HL-60/S4 (cell line): ENCODE measurements at regions not wholly inside any gene's neighbourhood (a gene's known extent, or its start where the extent isn't known, plus 50 kb on each side); places are given as distances from the start of the nearest gene placed in this dataset.

Source experiments
- in situ Hi-C: fragments of 300-500 bp; cut with MboI; formaldehyde crosslinking; loops from 2 replicates; pipeline ENCODE4 v1.14.3; 2022; ENCODE audit warnings: low sequenced_read_pairs

DNA sequence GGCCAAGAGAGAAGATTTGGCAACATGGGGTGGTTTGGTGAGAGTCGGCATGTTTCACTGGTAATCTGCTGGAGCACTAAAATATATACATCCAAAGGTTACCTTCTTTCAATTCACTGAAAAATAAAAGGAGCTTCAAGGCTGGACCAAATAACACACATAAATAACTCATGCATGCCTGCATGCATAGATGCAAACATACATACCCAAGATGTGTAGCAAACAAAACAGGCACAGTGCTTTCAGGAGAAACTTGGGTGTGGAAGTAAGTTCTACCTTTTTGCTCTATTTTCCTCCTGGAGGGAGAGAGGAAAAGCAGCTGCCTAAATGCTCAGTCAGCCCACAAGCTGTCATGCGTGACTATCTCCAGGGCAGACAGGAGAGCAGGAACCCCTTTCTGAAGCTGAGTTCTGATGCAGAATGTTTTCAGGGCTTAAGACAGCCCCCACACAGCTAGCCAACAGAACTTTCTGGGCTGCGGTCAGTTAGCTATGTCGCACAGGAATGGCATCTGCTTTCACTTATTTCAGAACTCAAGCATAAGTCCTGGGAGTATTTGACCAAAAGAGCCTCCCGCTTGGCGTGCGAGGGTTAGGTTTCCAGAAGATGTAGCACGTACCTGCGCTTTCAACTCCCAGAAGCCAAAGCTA lies 166.2 kb downstream of the TOMM20 start:
- in situ Hi-C loops: no loop called here

DNA sequence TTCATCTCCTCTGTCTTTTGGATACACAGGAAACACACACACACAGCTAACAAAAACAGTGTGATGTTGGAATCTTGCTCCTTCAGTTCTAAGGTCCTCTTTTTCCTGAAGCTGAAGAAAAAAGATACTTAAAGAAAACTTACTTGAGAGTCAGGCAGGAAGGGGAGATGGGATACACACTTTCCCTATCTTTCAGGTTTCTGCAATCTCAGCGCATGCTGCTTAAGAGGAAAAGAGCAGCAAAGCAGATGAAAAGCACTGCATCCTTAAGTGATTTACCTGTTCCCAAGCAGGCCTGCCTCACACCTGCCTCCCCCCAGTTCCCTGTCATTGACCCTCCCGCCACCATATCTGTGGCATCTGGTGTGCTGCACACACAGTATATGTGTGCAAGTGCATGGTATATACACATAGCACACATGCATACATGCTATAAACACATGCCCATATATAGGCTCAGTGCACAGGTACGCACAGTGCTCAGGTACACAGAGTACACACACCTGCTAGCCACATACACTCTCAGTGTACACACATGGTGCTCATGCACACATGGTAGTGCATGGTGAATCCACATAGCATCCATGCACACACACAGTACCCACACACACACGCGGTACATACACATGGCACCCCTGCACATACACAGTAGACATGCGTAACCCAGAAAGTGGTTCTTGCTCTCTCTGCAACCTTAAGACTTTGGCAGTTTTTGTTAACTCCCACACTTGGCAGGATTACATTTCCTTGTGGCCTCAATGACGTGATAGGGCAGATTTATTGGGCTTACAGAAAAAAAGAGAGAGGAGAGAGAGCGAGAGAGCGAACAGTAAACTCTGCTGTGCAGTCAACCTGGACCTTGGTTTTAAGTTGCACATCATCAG lies 166.9 kb downstream of the TOMM20 start:
- in situ Hi-C loops: no loop called here

DNA sequence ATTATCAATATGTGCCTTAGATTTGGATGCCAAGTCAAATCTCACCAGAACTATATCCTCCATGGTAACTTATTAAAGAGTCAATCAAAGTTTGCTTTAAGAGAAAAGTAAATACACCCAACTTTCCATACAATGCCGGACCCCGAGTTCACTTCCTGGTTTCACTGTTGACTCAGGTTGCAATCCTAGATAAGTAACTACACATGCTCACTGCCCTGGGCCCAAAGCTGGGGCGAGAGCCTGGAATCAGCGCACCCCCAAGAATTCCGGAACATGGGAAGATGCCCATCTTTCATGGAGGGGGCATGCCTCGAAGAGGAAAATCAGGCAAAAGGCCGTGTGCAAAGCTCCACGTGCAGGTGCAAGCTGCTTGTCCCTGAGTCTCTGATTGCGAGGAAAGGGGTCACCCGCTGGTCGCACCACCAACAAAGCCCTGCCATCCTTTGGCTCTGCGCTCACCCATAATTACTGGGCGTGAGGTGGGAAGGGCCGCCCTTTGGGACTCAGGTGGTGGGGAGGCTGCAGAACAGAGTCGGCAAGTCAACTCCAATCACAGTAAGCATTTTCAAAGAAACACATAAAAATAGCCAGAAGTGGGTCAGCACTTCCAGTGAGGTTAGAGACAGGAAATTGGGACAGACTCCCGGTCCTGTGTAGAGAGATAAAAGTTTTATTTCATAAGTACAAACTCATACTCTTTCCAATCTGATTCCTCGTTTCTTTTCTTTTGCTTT lies 167.7 kb downstream of the TOMM20 start:
- in situ Hi-C loops: no loop called here

DNA sequence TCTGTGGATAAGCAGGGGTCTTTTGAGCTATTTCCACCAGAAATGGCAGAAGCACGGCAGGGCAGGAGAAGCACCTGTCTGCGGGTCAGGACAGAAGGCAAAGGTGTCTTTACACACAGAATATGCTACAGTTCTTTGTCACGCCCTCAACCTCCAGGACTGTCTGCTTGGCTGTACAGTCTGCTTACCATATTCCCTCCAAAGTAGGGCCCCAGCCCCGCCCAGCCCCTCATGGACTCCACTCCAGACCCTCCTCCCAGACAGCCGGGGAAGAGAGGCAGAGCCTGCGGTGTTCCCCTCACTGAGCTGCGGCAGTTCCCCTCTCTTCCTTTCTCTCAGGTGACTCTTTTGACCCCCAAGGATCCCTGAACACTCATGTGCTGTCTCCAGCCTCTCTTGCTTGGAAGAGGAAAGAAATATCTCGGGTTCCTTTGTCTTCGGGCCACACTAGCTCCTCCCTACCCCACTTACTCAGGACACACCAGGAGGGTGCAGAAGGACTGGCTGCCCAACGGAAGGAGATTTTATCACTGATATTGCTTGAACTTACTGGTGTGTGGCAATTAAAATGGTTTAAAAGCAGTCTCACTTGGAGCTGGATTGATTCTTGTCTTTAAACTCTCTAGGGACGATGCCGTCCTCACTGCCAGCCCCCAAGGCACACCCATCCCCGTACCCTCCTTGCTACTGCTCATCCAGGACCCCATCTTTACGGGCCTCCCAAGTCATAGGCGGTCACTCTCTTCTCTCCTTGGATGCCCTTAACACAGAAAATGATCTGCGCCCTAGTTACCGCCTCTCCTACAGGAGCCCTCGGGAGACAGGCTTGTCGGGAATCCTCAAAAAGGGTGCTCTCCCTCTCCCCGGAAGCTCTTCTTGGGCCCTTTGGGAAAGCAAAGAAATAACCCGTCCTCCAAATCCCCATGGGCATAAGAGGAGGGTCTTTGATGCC lies 169.7 kb downstream of the TOMM20 start:
- in situ Hi-C loops: no loop called here

DNA sequence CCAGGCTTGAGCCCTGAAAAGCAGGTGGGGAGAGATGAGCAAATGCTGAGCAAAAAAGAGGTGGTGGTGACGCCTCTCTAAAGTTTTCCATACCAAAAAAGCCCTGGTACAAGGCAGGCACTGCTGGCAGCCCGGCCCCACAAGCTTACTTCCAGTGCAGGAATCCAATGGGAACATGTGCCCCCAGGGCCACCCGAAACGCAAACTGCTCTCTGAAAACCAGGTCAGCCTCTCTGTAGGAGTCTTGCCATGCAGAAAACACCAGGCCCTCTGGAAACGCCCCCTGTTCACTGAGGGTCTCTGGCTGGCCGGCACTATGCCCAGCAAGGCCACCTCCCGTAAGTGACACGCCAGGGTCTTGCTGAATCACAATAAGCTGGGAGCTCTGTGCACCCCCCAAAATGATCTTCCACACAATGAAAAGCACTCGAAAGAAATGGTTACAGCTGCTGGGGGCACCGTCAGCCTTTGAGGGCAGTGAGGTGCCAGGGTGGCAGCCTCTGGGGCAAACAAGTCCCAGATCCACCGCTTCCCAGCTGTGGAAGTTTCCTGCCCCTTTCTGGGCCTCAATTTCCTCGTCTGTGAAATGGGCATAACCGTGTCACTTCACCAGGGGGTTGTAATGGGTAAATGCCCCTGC lies 170.5 kb downstream of the TOMM20 start:
- in situ Hi-C loops: no loop called here

DNA sequence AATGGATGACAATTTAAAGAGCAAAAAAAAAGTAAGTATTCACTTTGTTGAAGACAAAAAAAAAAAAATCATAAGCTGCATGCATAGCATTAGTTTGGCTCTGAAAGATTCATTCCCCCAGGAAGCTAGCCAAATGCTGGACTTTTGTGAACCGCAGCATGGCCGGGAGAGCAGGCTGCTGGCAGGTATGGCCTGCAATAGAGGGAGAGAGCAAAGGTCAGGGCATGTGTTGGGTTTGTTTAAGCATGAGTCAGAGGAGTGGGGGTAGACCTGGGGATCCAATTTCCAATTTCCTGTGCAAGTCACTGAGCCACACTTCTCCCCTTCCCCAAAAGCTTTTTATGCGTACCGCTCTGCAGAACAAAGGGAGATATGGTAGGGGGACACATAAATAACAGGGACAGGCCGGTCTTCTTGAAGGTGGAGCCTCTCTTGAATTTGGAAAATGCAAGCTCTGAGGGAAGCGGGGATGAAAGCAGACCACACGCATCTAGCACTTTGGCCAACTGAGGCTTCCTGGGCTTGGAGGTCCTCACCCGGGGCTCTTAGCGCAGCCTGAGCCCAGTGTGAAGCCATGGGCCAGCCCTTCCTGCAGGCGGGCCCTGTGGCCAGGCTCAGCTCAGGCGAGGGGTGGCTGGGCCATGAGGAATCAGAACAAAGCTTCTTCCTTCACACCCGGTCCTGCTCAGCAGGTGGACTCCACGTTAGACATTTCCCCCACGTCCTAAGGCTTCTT lies 171.1 kb downstream of the TOMM20 start:
- in situ Hi-C loops: no loop called here

DNA sequence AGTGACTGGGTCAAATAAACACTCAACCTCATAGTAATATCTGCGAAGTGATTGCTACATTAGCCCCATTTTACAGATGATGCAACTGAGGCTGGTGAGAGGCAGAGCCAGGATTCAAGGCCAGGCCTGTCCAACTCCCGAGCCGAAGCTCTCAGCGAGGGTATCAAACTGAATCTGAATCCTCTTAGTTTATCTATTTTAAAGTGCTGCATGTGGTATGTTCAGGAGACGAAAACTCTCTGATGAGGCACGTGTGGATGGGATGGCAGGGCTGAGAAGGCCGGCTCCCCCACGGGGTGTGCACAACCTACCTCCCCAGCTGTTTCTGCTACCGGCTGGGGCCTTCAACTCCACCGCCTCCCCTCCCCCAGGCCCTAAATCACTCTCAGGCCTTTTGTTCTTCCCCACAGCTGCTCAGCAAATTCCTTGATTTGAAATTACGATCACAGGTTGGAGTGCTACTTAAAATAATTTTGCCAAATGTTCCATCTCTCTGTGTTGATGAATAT lies 171.8 kb downstream of the TOMM20 start:
- in situ Hi-C loops: no loop called here

DNA sequence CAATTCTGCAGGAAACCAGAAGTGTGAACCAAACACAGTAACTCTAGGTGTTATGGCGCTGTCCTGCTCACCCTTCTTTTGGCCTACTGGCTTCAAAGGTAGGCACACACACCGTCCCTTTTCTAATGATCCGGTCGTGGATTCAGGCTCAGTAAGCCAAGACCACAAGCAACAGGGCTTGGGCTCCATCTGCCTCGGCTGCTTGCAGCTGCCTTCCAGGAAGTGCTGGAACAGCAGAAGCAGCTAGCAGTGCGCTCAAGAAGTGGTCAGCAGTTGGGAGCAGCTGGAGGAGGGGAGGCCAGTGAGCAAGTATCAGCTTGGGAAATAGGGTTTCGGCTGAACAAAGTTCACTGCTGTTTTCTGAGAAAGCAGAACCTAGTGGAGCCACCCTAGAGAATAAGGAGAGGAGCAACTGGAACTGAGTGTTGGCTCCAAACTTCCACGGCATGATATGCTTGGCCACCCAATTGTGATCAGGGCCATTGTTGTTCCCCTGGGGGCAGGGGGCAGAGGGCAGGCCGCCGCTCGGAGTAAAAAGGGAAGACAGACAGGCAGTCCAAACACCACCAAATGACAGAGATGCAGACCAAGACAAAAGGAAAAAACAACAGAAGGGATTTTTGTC lies 173.4 kb downstream of the TOMM20 start:
- in situ Hi-C loops: no loop called here

DNA sequence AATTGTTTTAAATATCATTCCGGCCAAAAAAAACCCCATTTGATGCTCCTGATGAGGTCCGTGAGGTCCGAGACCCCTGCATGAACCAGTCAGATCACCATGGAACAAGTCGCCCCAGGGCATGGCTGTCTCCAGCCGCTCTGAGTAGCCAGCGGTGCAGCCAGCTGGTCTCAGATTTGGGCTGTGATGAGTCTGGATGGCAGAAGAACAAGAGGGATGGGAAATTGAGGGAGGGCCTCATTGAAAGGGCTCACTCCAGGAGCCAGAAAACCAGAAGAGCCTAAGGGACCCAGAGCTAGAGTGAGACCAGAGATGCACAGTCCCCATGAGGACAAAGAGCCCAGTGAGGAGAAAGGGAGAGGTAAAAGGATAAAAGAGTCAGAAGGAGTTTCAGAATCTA lies 174.0 kb downstream of the TOMM20 start:
- in situ Hi-C loops: no loop called here

DNA sequence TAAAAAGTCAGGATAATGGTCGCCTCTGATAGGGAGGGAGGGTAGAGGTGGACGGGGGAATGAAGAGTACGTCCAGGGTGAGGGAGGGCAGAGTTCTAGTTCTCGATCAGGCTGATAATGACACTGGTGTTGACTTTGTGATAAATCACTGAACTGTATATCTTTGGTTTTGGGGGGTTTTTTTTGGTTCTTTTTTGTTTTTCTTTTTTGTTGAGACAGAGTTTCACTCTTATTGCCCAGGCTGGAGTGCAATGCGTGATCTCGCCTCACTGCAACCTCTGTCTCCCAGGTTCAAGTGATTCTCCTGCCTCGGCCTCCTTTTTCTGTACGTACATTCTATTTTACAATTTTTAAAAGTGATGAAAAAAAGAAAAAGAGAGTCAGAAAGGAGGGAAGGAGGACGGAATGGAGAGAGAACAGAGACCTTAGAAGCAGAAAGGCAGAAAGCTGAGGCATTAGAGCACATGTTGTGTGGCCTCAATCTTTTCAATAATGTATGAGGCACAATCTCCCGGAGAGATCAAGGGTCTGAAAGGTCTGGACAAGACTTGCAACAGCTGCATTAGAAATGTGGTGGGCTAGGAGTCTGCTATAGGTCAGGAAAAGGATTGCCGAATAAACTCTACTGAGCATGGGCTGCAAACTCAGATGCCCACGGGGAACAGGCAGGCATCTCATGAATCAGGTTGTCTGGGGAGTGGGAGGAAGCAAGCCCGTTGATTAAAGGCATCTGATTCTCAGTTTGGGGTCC lies 174.8 kb downstream of the TOMM20 start:
- in situ Hi-C loops: no loop called here

DNA sequence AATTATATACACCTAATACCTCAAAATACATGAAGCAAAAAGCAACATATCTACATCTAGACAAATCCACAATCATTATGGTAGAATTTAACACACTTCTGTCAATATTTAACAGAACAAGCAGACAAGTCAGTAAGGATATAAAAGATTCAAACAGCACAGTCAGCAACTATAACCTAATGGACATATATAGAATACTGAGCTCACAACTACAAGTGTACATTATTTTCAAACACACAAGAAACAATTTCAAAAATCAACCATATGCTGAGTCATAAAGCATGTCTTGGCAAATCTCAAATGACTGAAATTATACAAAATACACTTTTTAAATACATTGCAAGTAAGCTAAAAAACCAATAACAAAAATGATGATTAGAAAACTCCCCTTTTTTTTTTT lies 178.0 kb downstream of the TOMM20 start:
- in situ Hi-C loops: no loop called here

DNA sequence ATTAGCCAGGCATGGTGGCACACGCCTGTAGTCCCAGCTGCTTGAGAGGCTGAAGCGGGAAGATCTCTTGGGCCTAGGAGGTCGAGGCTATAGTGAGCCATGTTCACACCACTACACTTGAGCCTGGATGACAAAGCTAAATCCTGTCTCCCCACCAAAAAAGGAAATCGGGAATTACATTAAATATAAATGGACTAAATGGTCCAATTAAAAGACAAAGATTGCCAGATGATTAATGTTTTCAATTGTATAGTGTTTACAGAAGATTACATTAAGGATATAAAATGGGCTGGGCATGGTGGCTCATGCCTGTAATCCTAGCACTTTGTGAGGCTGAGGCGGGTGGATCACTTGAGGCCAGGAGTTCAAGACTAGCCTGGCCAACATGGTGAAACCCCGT lies 179.1 kb downstream of the TOMM20 start:
- in situ Hi-C loops: loop anchor here (10.0 kb wide), 1 partner anchor 75 kb away; no protein-coding TSS in a partner anchor

DNA sequence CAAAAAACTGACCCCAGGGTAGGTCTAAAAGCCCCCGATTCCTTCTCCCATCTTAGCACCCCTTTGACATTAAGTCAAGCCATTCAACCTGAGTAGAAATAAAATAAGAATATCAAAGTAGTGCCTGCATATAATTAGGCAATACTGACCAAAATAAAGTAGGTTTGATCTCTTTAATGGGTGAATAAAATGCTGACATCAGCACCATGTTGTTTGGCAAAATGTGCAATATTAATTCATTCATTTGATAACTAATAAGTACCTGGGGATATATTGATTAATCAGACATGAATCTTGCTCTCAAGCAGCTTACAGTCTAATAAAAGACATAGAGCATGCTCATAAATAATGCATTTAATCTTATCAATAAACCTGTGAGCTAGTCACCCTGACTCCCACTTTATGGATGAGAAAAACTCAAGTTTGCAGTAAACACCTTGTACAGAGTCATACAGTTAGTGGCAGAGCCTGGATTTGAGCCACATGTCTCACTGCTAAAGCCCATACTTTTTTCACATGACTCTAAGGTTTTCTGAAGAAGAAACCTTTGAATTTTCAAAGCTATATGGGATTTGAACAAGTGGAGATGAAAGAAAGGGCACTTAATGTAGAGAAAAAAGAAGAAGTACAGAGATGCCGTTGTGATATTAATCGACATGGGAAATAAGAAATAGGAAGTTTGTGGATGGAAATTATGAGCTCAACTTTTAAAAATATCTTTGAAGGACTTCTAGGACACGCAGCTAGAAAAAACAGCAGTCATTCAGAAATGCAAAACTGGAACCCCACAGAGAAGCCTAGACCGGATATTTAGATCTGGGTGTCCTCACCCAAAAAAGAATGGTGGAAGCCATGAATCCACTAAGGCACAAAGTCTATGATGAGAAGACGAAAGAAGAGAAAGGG lies 183.9 kb downstream of the TOMM20 start:
- in situ Hi-C loops: loop anchor here (10.0 kb wide), 1 partner anchor 70 kb away; no protein-coding TSS in a partner anchor

DNA sequence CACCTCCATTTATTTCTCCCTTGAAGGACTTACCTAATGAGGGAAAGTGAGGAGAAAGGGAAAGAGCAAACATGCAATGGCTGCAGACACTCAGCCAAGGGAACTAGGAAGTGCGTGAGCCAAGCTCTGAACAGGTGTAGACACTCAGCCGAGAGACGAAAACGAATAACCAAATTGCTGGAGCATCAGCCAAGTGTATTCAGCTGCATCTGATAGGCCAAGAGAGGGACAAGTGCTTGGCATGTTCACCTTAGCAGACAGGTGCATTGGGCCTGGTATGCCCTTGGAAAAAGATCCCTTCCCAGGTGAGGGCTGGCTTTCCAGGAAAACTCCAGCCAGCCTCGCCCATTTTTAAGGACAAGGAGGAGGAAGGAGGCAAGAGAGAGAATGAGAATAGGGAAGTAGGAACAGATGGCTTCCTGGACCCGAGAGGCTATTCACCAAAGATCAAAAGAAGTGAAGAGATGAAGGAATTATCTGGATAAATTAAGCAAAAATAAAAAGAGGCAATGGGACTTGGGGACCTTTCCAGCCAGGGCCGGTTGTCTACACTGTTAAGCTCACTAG lies 184.7 kb downstream of the TOMM20 start:
- in situ Hi-C loops: loop anchor here (10.0 kb wide), 1 partner anchor 69 kb away; no protein-coding TSS in a partner anchor

DNA sequence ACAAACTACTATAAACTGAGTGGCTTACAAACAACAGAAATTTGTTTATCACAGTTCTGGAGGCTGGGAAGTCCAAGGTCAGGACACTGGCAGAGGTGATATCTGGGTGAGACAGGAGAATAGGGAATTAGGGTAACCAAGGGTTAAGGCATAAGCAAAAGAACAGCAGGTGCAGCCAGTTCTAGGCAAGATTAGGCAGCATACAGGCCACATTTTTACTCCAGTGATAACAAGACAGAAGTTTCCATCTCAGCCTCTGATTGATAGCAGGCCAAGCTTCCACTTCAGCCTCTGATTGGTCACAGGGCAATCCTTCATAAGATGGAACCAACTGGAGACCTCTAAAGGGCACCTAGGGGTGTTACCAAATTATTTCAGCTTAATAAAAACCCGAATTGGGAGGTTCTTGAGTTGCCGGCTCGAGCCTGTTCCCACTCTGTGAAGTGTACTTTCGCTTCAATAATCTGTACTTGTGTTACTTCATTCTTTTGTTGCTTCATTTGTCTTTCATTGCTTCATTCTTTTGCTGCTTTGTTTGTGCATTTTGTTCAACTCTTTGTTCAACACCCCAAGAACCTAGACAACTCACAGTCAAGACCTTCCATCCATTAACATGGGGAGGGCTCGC lies 185.6 kb downstream of the TOMM20 start:
- in situ Hi-C loops: loop anchor here (10.0 kb wide), 1 partner anchor 68 kb away; no protein-coding TSS in a partner anchor

DNA sequence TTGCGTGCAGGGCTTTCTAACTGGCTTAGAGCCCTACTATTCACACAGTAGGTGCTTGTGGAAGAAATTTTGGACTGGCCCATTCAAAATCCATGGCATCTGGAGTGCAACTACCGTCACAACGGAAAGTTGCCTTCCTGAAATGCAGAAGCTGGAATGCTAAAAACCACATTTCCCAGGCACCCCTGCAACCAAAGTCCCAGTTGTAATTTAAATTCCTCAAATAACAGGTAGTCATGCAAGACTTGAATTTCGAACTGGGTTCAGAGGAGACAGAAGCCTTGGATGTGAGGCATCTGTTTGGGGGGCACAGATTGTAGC lies 186.7 kb downstream of the TOMM20 start:
- in situ Hi-C loops: loop anchor here (10.0 kb wide), 1 partner anchor 67 kb away; no protein-coding TSS in a partner anchor
